ENCODE measurements at regions not wholly inside any gene's neighbourhood (a gene's known extent, or its start where the extent isn't known, plus 50 kb on each side); places are given as distances from the start of the nearest gene placed in this dataset.

GRCh38 chr17:72501404-72502370, 380.9 kb downstream of the SOX9 start:
- DNase-seq (ENCODE audit: low spot score), result no peak

GRCh38 chr17:72502371-72503341, 381.8 kb downstream of the SOX9 start:
- no peak for DNase-seq (ENCODE audit: low spot score)

- no peak for DNase-seq (ENCODE audit: low spot score)
Measured at GRCh38 chr17:72503556-72503955, 382.7 kb downstream of the SOX9 start.

- no peak for DNase-seq (ENCODE audit: low spot score)
Measured at GRCh38 chr17:72504783-72505182, 384.0 kb downstream of the SOX9 start.

- no peak for DNase-seq (ENCODE audit: low spot score)
Measured at GRCh38 chr17:72506773-72507172, 386.0 kb downstream of the SOX9 start.

- no peak for DNase-seq (ENCODE audit: low spot score)
Measured at GRCh38 chr17:72507370-72507769, 386.6 kb downstream of the SOX9 start.

GRCh38 chr17:72510351-72511016, 389.7 kb downstream of the SOX9 start:
- no peak for DNase-seq (ENCODE audit: low spot score)

- DNase-seq (ENCODE audit: low spot score), result no peak
Measured at GRCh38 chr17:72511242-72511641, 390.4 kb downstream of the SOX9 start.

- DNase-seq (ENCODE audit: low spot score), result no peak
Measured at GRCh38 chr17:72511874-72512273, 391.1 kb downstream of the SOX9 start.

GRCh38 chr17:72512649-72513556, 392.1 kb downstream of the SOX9 start:
- DNase-seq (ENCODE audit: low spot score), result no peak

- DNase-seq (ENCODE audit: low spot score), result no peak
Measured at GRCh38 chr17:72514321-72514861, 393.6 kb downstream of the SOX9 start.

- no peak for DNase-seq (ENCODE audit: low spot score)
Measured at GRCh38 chr17:72514891-72515290, 394.1 kb downstream of the SOX9 start.

- DNase-seq (ENCODE audit: low spot score), result no peak
Measured at GRCh38 chr17:72515291-72516065, 394.7 kb downstream of the SOX9 start.

GRCh38 chr17:72516772-72517399, 396.1 kb downstream of the SOX9 start:
- no peak for DNase-seq (ENCODE audit: low spot score)

GRCh38 chr17:72517413-72518158, 396.8 kb downstream of the SOX9 start:
- no peak for DNase-seq (ENCODE audit: low spot score)

- no peak for DNase-seq (ENCODE audit: low spot score)
Measured at GRCh38 chr17:72518159-72518732, 397.4 kb downstream of the SOX9 start.

- DNase-seq (ENCODE audit: low spot score), result no peak
Measured at GRCh38 chr17:72518753-72519597, 398.2 kb downstream of the SOX9 start.

GRCh38 chr17:72519598-72519936, 398.7 kb downstream of the SOX9 start:
- no peak for DNase-seq (ENCODE audit: low spot score)

Data from activated CD4-positive, alpha-beta T cell treated with anti-CD3 and anti-CD28 coated beads, Interleukin-2, Interleukin-4, amounts not matched to agents 100 ng/mL and 50 ng/mL, durations not matched to agents 16 hours and 8 hours (primary cell).